Medulla oblongata (tissue), 1 donor: ENCODE measurements at regions not wholly inside any gene's neighbourhood (a gene's known extent, or its start where the extent isn't known, plus 50 kb on each side); places are given as distances from the start of the nearest gene placed in this dataset.

Source experiments
- DNase-seq: peaks from one replicate; pipeline ENCODE4 v3.0.0-alpha.2; 2015; ENCODE audit errors: extremely low spot score

DNA sequence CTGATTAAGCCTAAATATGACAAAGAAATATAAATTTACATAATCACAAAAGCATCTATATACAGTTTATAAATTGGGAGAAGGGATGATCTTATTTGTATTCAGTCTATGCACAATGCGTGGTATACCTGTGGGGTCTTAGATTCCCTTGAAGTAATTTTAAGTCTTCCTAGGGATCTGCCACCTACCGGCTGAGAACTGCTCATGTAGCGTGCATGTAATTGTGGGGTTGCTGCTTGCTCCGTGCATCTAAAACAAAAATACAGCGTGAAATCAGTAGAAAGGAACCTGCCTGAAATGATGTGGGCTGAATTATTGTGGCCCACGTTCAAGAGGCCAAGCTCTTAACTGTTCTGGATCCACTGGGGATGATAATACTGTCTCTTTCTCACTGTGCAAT is 187.3 kb downstream of the MBOAT1 start:
- no peak for DNase-seq

- no peak for DNase-seq
These were observed 186.6 kb downstream of the MBOAT1 start for GRCh38 chr6:20025681-20026080.

GRCh38 chr6:20028143-20028542 is 184.1 kb downstream of the MBOAT1 start:
- DNase-seq: no peak

DNA sequence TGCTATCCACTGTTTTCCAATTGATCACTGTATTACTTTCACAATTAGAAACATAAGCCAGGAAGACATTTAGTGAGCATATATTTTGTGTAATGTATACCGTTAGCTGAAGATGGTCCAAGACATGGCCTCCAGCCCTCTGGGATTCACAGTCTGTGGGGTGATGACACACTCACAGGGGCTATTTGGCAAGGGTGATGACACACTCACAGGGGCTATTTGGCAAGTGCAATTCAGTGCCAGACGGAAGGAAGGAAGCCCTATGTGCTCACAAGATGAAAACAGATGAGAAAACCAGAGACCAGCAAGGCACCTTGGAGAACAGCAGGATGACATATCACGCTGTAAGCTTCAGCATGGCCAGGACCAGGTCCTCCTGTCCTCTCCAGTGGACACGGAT is 183.7 kb downstream of the MBOAT1 start:
- no peak for DNase-seq

DNA sequence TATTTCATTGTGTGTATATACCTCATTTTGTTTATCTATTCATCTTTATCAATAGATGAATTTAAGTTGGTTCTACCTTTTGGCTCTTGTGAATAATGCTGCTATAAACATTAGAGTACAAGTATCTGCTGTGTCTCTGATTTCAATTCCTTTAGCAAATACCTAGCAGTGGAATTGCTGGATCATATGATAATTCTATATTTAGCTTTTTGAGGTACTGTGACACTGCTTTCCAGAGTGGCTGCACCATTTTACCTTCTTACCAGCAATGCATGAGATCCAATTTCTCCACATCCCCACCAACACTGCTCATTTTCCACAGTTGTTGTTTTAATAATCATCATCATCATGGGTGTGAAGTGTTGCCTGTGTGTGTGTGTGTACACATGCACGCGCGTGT is 182.3 kb downstream of the MBOAT1 start:
- no peak for DNase-seq

GRCh38 chr6:20031342-20031741 is 180.9 kb downstream of the MBOAT1 start:
- no peak for DNase-seq

GRCh38 chr6:20033697-20034407 is 178.4 kb downstream of the MBOAT1 start:
- no peak for DNase-seq

DNA sequence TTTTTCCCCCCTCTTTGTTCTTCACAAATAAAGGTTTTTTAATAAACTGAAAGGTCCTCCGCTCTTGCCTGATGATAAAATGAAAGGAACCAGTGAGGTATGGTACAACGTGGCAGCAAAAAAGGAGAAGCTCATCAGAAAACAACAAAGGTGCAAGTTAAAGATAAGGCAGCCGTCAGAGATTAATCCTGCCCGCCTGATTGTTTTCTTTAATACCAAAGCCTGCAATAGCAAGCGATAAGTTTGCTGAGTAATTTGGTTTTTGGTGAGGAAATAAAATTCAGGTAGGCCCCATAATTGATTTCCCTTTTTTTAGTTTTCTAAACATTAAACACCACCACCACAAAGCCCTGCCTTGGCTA is 177.9 kb downstream of the MBOAT1 start:
- DNase-seq: no peak

DNA sequence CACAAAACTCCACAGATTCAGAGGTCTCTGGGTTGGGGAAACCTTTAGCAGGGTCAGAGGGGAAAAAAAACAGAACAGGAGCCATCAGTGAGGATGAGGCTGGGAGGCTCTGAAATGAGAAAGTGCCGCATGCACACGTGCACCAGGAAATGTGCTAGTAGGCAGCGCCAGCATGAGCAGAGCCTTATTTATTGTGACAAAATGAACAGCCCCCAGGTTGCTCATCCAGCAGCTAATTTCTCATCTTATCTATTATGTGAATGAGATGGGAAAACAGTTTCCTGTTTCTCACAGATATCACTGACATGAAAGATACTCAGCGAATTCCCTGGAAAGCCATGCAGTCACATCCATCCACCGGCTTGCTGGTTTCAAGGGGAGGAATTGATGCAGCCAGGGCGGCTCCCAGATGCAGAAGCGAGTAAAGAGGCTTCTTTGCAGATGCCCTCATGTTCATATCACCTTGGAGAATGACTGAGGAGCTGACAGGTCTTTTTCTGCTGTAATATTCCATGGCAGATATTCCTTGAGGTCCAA is 176.1 kb downstream of the MBOAT1 start:
- no peak for DNase-seq

GRCh38 chr6:20038410-20039204 is 173.7 kb downstream of the MBOAT1 start:
- no peak for DNase-seq

GRCh38 chr6:20044883-20045282 is 167.4 kb downstream of the MBOAT1 start:
- no peak for DNase-seq
